CD4-positive, CD25-positive, alpha-beta regulatory T cell (primary cell): ENCODE measurements at regions not wholly inside any gene's neighbourhood (a gene's known extent, or its start where the extent isn't known, plus 50 kb on each side); places are given as distances from the start of the nearest gene placed in this dataset.

Source experiments
- ATAC-seq, 2 donors: fragments of 150-1000 bp; cut with Tn5 transposase; one replicate each; pipeline ENCODE4 v1.10.0; 2021; ENCODE audit warnings: low read depth in 2 of 2, moderate number of reproducible peaks in 2 of 2, moderate library complexity in 1 of 2
- DNase-seq, 3 donors: peaks; one replicate each; pipeline versions ENCODE4 v3.0.0 to v3.0.0-alpha.2; 2012 to 2022; ENCODE audit warnings: mixed read lengths in 1 of 3
- H3K27ac ChIP-seq: one replicate; pipeline ENCODE4 v1.7.0; 2013; ENCODE audit warnings: mild to moderate bottlenecking, low read length; ENCODE audit not compliant: insufficient read depth, poor library complexity, severe bottlenecking
- H3K27me3 ChIP-seq: one replicate; pipeline ENCODE4 v1.7.0; 2013; ENCODE audit warnings: low read length; ENCODE audit not compliant: control insufficient read depth, insufficient read depth
- H3K36me3 ChIP-seq: one replicate; pipeline ENCODE4 v1.7.0; 2013; ENCODE audit warnings: mild to moderate bottlenecking, low read length, moderate library complexity; ENCODE audit not compliant: control insufficient read depth, insufficient read depth
- H3K4me1 ChIP-seq: 2 replicates; pipeline ENCODE4 v1.7.0; 2013; ENCODE audit warnings: mild to moderate bottlenecking, low read length; ENCODE audit not compliant: insufficient read depth, control insufficient read depth, poor library complexity, severe bottlenecking
- H3K4me3 ChIP-seq: one replicate; pipeline ENCODE4 v1.7.0; 2013; ENCODE audit warnings: low read depth, mild to moderate bottlenecking, low read length, moderate library complexity
- H3K9me3 ChIP-seq, 2 experiments: 1 replicate in 1 of 2; 2 replicates in 1 of 2; pipeline ENCODE4 v1.7.0; 2013; ENCODE audit warnings: low read length in 2 of 2, mild to moderate bottlenecking in 1 of 2, moderate library complexity in 1 of 2; ENCODE audit not compliant: control insufficient read depth in 2 of 2
- H3K27ac Mint-ChIP-seq, 3 donors: one replicate each; pipeline ENCODE4 v1.8.0; 2020 to 2022; ENCODE audit warnings: mild to moderate bottlenecking in 3 of 3, mixed read lengths in 3 of 3, moderate library complexity in 2 of 3
- H3K27me3 Mint-ChIP-seq: one replicate; pipeline ENCODE4 v1.8.0; 2022; ENCODE audit warnings: mild to moderate bottlenecking, mixed read lengths
- H3K36me3 Mint-ChIP-seq: one replicate; pipeline ENCODE4 v1.8.0; 2020; ENCODE audit warnings: mixed read lengths
- H3K4me1 Mint-ChIP-seq, 4 donors: one replicate each; pipeline ENCODE4 v1.8.0; 2020 to 2022; ENCODE audit warnings: mixed read lengths in 4 of 4, mild to moderate bottlenecking in 1 of 4
- H3K4me3 Mint-ChIP-seq, 4 donors: one replicate each; pipeline ENCODE4 v1.8.0; 2020 to 2022; ENCODE audit warnings: mild to moderate bottlenecking in 4 of 4, mixed read lengths in 4 of 4, moderate library complexity in 3 of 4
- H3K9me3 Mint-ChIP-seq, 7 donors: one replicate each; pipeline ENCODE4 v1.8.0; 2020 to 2022; ENCODE audit warnings: mixed read lengths in 7 of 7, mild to moderate bottlenecking in 3 of 7, moderate library complexity in 2 of 7

- H3K27ac ChIP-seq = no peak overlapping the region
- no peaks in the 10 kb centered on the region for H3K36me3 ChIP-seq
- H3K4me3 ChIP-seq = no peak overlapping the region
- H3K27me3 ChIP-seq = no peaks in the 10 kb centered on the region
- Mint-ChIP-seq H3K4me3 (no peak overlapping the region), H3K9me3 (peaks cover 3 to 70% (median 36%) of the 10 kb centered on the region in 7 donors), H3K27ac (no peak overlapping the region), H3K4me1 (no peaks in the 10 kb centered on the region), H3K27me3 (no peaks in the 10 kb centered on the region), H3K36me3 (no peaks in the 10 kb centered on the region)
- ATAC-seq (no peak), DNase-seq (no peak)
- no peaks in the 10 kb centered on the region for H3K4me1 ChIP-seq
- H3K9me3 ChIP-seq = peaks cover 5 to 75% of the 10 kb centered on the region in 2 experiments
These were observed 2285.8 kb downstream of the TP53TG3F start for GRCh38 chr16:35745191-35745590.

GRCh38 chr16:35745821-35746248 is 2286.4 kb downstream of the TP53TG3F start:
- Histone ChIP-seq H3K27me3 (no peaks in the 10 kb centered on the region), H3K4me1 (no peaks in the 10 kb centered on the region), H3K9me3 (peaks cover 5 to 77% of the 10 kb centered on the region in 2 experiments), H3K36me3 (no peaks in the 10 kb centered on the region), H3K27ac (no peak overlapping the region), H3K4me3 (no peak overlapping the region)
- Mint-ChIP-seq H3K4me3 (no peak overlapping the region), H3K9me3 (peaks cover 2 to 65% (median 33%) of the 10 kb centered on the region in 7 donors), H3K27ac (no peak overlapping the region), H3K4me1 (no peaks in the 10 kb centered on the region), H3K36me3 (no peaks in the 10 kb centered on the region), H3K27me3 (no peaks in the 10 kb centered on the region)
- DNase-seq (no peak), ATAC-seq (no peak)

- Histone ChIP-seq H3K4me3 (no peak overlapping the region), H3K4me1 (no peaks in the 10 kb centered on the region), H3K9me3 (peaks cover 5 to 79% of the 10 kb centered on the region in 2 experiments), H3K36me3 (no peaks in the 10 kb centered on the region), H3K27ac (no peak overlapping the region), H3K27me3 (no peaks in the 10 kb centered on the region)
- H3K27me3 Mint-ChIP-seq = no peaks in the 10 kb centered on the region
- H3K4me1 Mint-ChIP-seq = no peaks in the 10 kb centered on the region
- no peak overlapping the region for H3K27ac Mint-ChIP-seq
- DNase-seq (no peak), ATAC-seq (no peak)
- H3K36me3 Mint-ChIP-seq = no peaks in the 10 kb centered on the region
- H3K9me3 Mint-ChIP-seq = peaks cover 2 to 60% (median 28%) of the 10 kb centered on the region in 7 donors
- no peak overlapping the region for H3K4me3 Mint-ChIP-seq
These were observed 2287.0 kb downstream of the TP53TG3F start for GRCh38 chr16:35746281-35746962.

- Mint-ChIP-seq H3K9me3 (peaks cover 2 to 58% (median 24%) of the 10 kb centered on the region in 7 donors), H3K4me1 (no peaks in the 10 kb centered on the region), H3K27ac (no peak overlapping the region), H3K27me3 (no peaks in the 10 kb centered on the region), H3K36me3 (no peaks in the 10 kb centered on the region), H3K4me3 (peak overlapping the region in 1 of 4 donors; percentile 48)
- Histone ChIP-seq H3K36me3 (no peaks in the 10 kb centered on the region), H3K4me1 (no peaks in the 10 kb centered on the region), H3K27ac (no peak overlapping the region), H3K27me3 (no peaks in the 10 kb centered on the region), H3K4me3 (no peak overlapping the region), H3K9me3 (peaks cover 5 to 79% of the 10 kb centered on the region in 2 experiments)
- DNase-seq (no peak), ATAC-seq (no peak)
These were observed 2287.7 kb downstream of the TP53TG3F start for GRCh38 chr16:35746963-35747657.

GRCh38 chr16:35747658-35748455 is 2288.4 kb downstream of the TP53TG3F start:
- no peak for DNase-seq
- no peaks in the 10 kb centered on the region for H3K36me3 ChIP-seq
- no peak for ATAC-seq
- H3K9me3 ChIP-seq = peaks cover 1 to 82% of the 10 kb centered on the region in 2 experiments
- no peak overlapping the region for H3K4me3 Mint-ChIP-seq
- H3K36me3 Mint-ChIP-seq = no peaks in the 10 kb centered on the region
- H3K27me3 ChIP-seq = no peaks in the 10 kb centered on the region
- no peaks in the 10 kb centered on the region for H3K4me1 ChIP-seq
- no peak overlapping the region for H3K27ac ChIP-seq
- no peaks in the 10 kb centered on the region for H3K27me3 Mint-ChIP-seq
- H3K4me1 Mint-ChIP-seq = no peaks in the 10 kb centered on the region
- H3K4me3 ChIP-seq = no peak overlapping the region
- peaks cover 0 to 57% (median 18%) of the 10 kb centered on the region in 7 donors for H3K9me3 Mint-ChIP-seq
- no peak overlapping the region for H3K27ac Mint-ChIP-seq

GRCh38 chr16:35748621-35749252 is 2289.3 kb downstream of the TP53TG3F start:
- Histone ChIP-seq H3K36me3 (no peaks in the 10 kb centered on the region), H3K9me3 (peaks cover 0 to 83% of the 10 kb centered on the region in 2 experiments), H3K4me3 (no peak overlapping the region), H3K4me1 (no peaks in the 10 kb centered on the region), H3K27ac (no peak overlapping the region), H3K27me3 (no peaks in the 10 kb centered on the region)
- H3K9me3 Mint-ChIP-seq = peaks cover 0 to 52% (median 14%) of the 10 kb centered on the region in 7 donors
- no peak overlapping the region for H3K27ac Mint-ChIP-seq
- DNase-seq (no peak), ATAC-seq (no peak)
- no peaks in the 10 kb centered on the region for H3K36me3 Mint-ChIP-seq
- H3K27me3 Mint-ChIP-seq = no peaks in the 10 kb centered on the region
- no peak overlapping the region for H3K4me3 Mint-ChIP-seq
- no peaks in the 10 kb centered on the region for H3K4me1 Mint-ChIP-seq

GRCh38 chr16:35749253-35750141 is 2290.1 kb downstream of the TP53TG3F start:
- Histone ChIP-seq H3K4me3 (no peak overlapping the region), H3K4me1 (no peaks in the 10 kb centered on the region), H3K36me3 (no peaks in the 10 kb centered on the region), H3K9me3 (peaks cover 0 to 86% of the 10 kb centered on the region in 2 experiments), H3K27ac (no peak overlapping the region), H3K27me3 (no peaks in the 10 kb centered on the region)
- Mint-ChIP-seq H3K9me3 (peaks cover 0 to 44% (median 9%) of the 10 kb centered on the region in 7 donors), H3K4me1 (no peaks in the 10 kb centered on the region), H3K36me3 (no peaks in the 10 kb centered on the region), H3K4me3 (no peak overlapping the region), H3K27me3 (no peaks in the 10 kb centered on the region), H3K27ac (no peak overlapping the region)
- DNase-seq (no peak), ATAC-seq (no peak)
